K562 (cell line): ENCODE measurements at regions not wholly inside any gene's neighbourhood (a gene's known extent, or its start where the extent isn't known, plus 50 kb on each side); places are given as distances from the start of the nearest gene placed in this dataset.

Experiments used
- CSDE1 ChIP-seq, 2 experiments: fragments of 450-650 bp; IDR thresholded peaks; 2 replicates each; pipeline ENCODE4 v1.6.1; 2016; ENCODE audit warnings: mild to moderate bottlenecking in 1 of 2
- EHMT2 ChIP-seq: fragments of 450-650 bp; IDR thresholded peaks from 2 replicates; pipeline ENCODE4 v1.6.1; 2018; ENCODE audit warnings: antibody characterized with exemption
- EP300 ChIP-seq: IDR thresholded peaks from 2 replicates; pipeline ENCODE4 v1.6.1; 2012; ENCODE audit warnings: low read length, improper control_type of control experiment
- HDAC6 ChIP-seq: IDR thresholded peaks from 2 replicates; pipeline ENCODE4 v1.6.1; 2012; ENCODE audit warnings: low read depth, mild to moderate bottlenecking, control low read depth, inconsistent platforms, low read length, moderate library complexity
- HOMEZ ChIP-seq: fragments of 250-450 bp; sonication (Bioruptor Pico); IDR thresholded peaks from 2 replicates; pipeline ENCODE4 v1.4.0; 2020; ENCODE audit warnings: mild to moderate bottlenecking, moderate library complexity
- NR3C1 ChIP-seq: sonication (generic); formaldehyde crosslinking; IDR thresholded peaks from 2 replicates; pipeline ENCODE4 v1.8.1; 2022; ENCODE audit warnings: missing genetic modification reagents
- POLR2AphosphoS5 ChIP-seq: IDR thresholded peaks from 2 replicates; pipeline ENCODE4 v1.6.1; 2011; ENCODE audit warnings: mild to moderate bottlenecking, low read depth, low read length, moderate library complexity; ENCODE audit not compliant: control insufficient read depth, insufficient read depth
- USF1 ChIP-seq: sonication (generic); formaldehyde crosslinking; IDR thresholded peaks from 2 replicates; pipeline ENCODE4 v1.9.0; 2022; ENCODE audit warnings: mild to moderate bottlenecking, missing genetic modification reagents
- ZFP1 ChIP-seq: fragments of 450-650 bp; formaldehyde crosslinking; IDR thresholded peaks from 2 replicates; pipeline ENCODE4 v1.4.0; 2020; ENCODE audit warnings: mild to moderate bottlenecking, mixed read lengths
- ZZZ3 ChIP-seq: fragments of 450-650 bp; IDR thresholded peaks from 2 replicates; pipeline ENCODE4 v1.6.1; 2016; ENCODE audit warnings: antibody characterized with exemption, mild to moderate bottlenecking, moderate library complexity

GRCh38 chr3:105956306-105956705 lies 87.5 kb upstream of the CBLB start:
- TF ChIP-seq HDAC6, result no peak
- no peak for TF ChIP-seq POLR2AphosphoS5
- no peak for TF ChIP-seq ZFP1 (CRISPR knock-in tag)
- no peak for TF ChIP-seq ZZZ3
- no peak for TF ChIP-seq NR3C1 (CRISPR knock-in tag)
- no peak for TF ChIP-seq CSDE1 (IDR thresholded peaks at IDR 0.05)
- TF ChIP-seq HOMEZ (CRISPR knock-in tag), result no peak
- TF ChIP-seq EP300, result no peak
- no peak for TF ChIP-seq EHMT2
- no peak for TF ChIP-seq USF1 (CRISPR knock-in tag)
